ENCODE measurements at regions not wholly inside any gene's neighbourhood (a gene's known extent, or its start where the extent isn't known, plus 50 kb on each side); places are given as distances from the start of the nearest gene placed in this dataset.

- Mint-ChIP-seq H3K27me3 (peaks cover 21 to 30% of the 10 kb centered on the region in 2 donors), H3K4me3 (no peak overlapping the region), H3K4me1 (no peaks in the 10 kb centered on the region), H3K9me3 (no peaks in the 10 kb centered on the region), H3K36me3 (no peaks in the 10 kb centered on the region), H3K27ac (no peak overlapping the region)
- ATAC-seq (replicated peaks) (no peak), DNase-seq (no peak)
Measured at GRCh38 chr2:224281374-224281773, 120.5 kb downstream of the FAM124B start.

GRCh38 chr2:224278531-224278930 is 123.4 kb downstream of the FAM124B start:
- Mint-ChIP-seq H3K9me3 (no peaks in the 10 kb centered on the region), H3K27ac (no peak overlapping the region), H3K27me3 (peaks cover 23 to 36% of the 10 kb centered on the region in 2 donors), H3K36me3 (no peaks in the 10 kb centered on the region), H3K4me1 (no peaks in the 10 kb centered on the region), H3K4me3 (no peak overlapping the region)
- ATAC-seq (replicated peaks) (no peak), DNase-seq (no peak)

GRCh38 chr2:224276251-224276650 is 125.7 kb downstream of the FAM124B start:
- Mint-ChIP-seq H3K27me3 (peaks cover 21 to 27% of the 10 kb centered on the region in 2 donors), H3K9me3 (no peaks in the 10 kb centered on the region), H3K36me3 (no peaks in the 10 kb centered on the region), H3K27ac (no peak overlapping the region), H3K4me3 (no peak overlapping the region), H3K4me1 (no peaks in the 10 kb centered on the region)
- DNase-seq (no peak), ATAC-seq (replicated peaks) (no peak)

- no peak overlapping the region for H3K4me3 Mint-ChIP-seq
- H3K4me1 Mint-ChIP-seq = no peaks in the 10 kb centered on the region
- H3K27ac Mint-ChIP-seq = no peak overlapping the region
- ATAC-seq (replicated peaks) (no peak), DNase-seq (no peak)
- H3K9me3 Mint-ChIP-seq = no peaks in the 10 kb centered on the region
- H3K27me3 Mint-ChIP-seq = peaks cover 7 to 25% of the 10 kb centered on the region in 2 donors
- H3K36me3 Mint-ChIP-seq = no peaks in the 10 kb centered on the region
Measured at GRCh38 chr2:224272237-224272910, 129.5 kb downstream of the FAM124B start.

- DNase-seq (no peak), ATAC-seq (replicated peaks) (no peak)
- Mint-ChIP-seq H3K36me3 (no peaks in the 10 kb centered on the region), H3K4me3 (no peak overlapping the region), H3K27me3 (peaks cover 7 to 25% of the 10 kb centered on the region in 2 donors), H3K9me3 (no peaks in the 10 kb centered on the region), H3K27ac (no peak overlapping the region), H3K4me1 (no peaks in the 10 kb centered on the region)
Measured at GRCh38 chr2:224271617-224272236, 130.2 kb downstream of the FAM124B start.

GRCh38 chr2:224268441-224268840 is 133.5 kb downstream of the FAM124B start:
- no peak for DNase-seq
- H3K36me3 Mint-ChIP-seq = no peaks in the 10 kb centered on the region
- H3K27me3 Mint-ChIP-seq = peaks cover 12 to 22% of the 10 kb centered on the region in 2 donors
- ATAC-seq (replicated peaks) = no peak
- no peak overlapping the region for H3K27ac Mint-ChIP-seq
- no peaks in the 10 kb centered on the region for H3K4me1 Mint-ChIP-seq
- H3K9me3 Mint-ChIP-seq = no peaks in the 10 kb centered on the region
- H3K4me3 Mint-ChIP-seq = no peak overlapping the region

GRCh38 chr2:224264259-224264658 is 137.6 kb downstream of the FAM124B start:
- ATAC-seq (replicated peaks) (no peak), DNase-seq (no peak)
- H3K4me1 Mint-ChIP-seq = peaks cover 0 to 2% of the 10 kb centered on the region in 2 donors
- no peaks in the 10 kb centered on the region for H3K9me3 Mint-ChIP-seq
- H3K27me3 Mint-ChIP-seq = peaks cover 27% of the 10 kb centered on the region in 2 donors
- no peak overlapping the region for H3K4me3 Mint-ChIP-seq
- H3K27ac Mint-ChIP-seq = no peak overlapping the region
- no peaks in the 10 kb centered on the region for H3K36me3 Mint-ChIP-seq

- peaks cover 0 to 2% of the 10 kb centered on the region in 2 donors for H3K4me1 Mint-ChIP-seq
- peaks cover 31 to 32% of the 10 kb centered on the region in 2 donors for H3K27me3 Mint-ChIP-seq
- H3K4me3 Mint-ChIP-seq = no peak overlapping the region
- DNase-seq = no peak
- H3K27ac Mint-ChIP-seq = no peak overlapping the region
- H3K36me3 Mint-ChIP-seq = no peaks in the 10 kb centered on the region
- no peak for ATAC-seq (replicated peaks)
- no peaks in the 10 kb centered on the region for H3K9me3 Mint-ChIP-seq
Measured at GRCh38 chr2:224263571-224264043, 138.3 kb downstream of the FAM124B start.

- H3K27ac Mint-ChIP-seq = no peak overlapping the region
- H3K9me3 Mint-ChIP-seq = no peaks in the 10 kb centered on the region
- DNase-seq = no peak
- peaks cover 28 to 37% of the 10 kb centered on the region in 2 donors for H3K27me3 Mint-ChIP-seq
- no peak for ATAC-seq (replicated peaks)
- H3K4me3 Mint-ChIP-seq = no peak overlapping the region
- no peaks in the 10 kb centered on the region for H3K36me3 Mint-ChIP-seq
- H3K4me1 Mint-ChIP-seq = peaks cover 0 to 2% of the 10 kb centered on the region in 2 donors
Measured at GRCh38 chr2:224261326-224261725, 140.6 kb downstream of the FAM124B start.

- ATAC-seq (replicated peaks) (no peak), DNase-seq (no peak)
- Mint-ChIP-seq H3K4me1 (peaks cover 0 to 2% of the 10 kb centered on the region in 2 donors), H3K36me3 (no peaks in the 10 kb centered on the region), H3K9me3 (no peaks in the 10 kb centered on the region), H3K4me3 (no peak overlapping the region), H3K27me3 (peaks cover 24 to 34% of the 10 kb centered on the region in 2 donors), H3K27ac (no peak overlapping the region)
Measured at GRCh38 chr2:224260372-224261020, 141.4 kb downstream of the FAM124B start.

GRCh38 chr2:224259831-224260230 is 142.1 kb downstream of the FAM124B start:
- Mint-ChIP-seq H3K27me3 (peaks cover 21 to 28% of the 10 kb centered on the region in 2 donors), H3K27ac (no peak overlapping the region), H3K4me1 (peaks cover 0 to 2% of the 10 kb centered on the region in 2 donors), H3K9me3 (no peaks in the 10 kb centered on the region), H3K4me3 (no peak overlapping the region), H3K36me3 (no peaks in the 10 kb centered on the region)
- ATAC-seq (replicated peaks) (no peak), DNase-seq (no peak)

- Mint-ChIP-seq H3K9me3 (no peaks in the 10 kb centered on the region), H3K36me3 (no peaks in the 10 kb centered on the region), H3K4me1 (peaks cover 0 to 2% of the 10 kb centered on the region in 2 donors), H3K4me3 (no peak overlapping the region), H3K27ac (no peak overlapping the region), H3K27me3 (peaks cover 26 to 28% of the 10 kb centered on the region in 2 donors)
- DNase-seq = no peak
- no peak for ATAC-seq (replicated peaks)
Measured at GRCh38 chr2:224258059-224258458, 143.8 kb downstream of the FAM124B start.

GRCh38 chr2:224257156-224257555 is 144.8 kb downstream of the FAM124B start:
- Mint-ChIP-seq H3K27me3 (peaks cover 22 to 26% of the 10 kb centered on the region in 2 donors), H3K27ac (no peak overlapping the region), H3K36me3 (no peaks in the 10 kb centered on the region), H3K4me1 (peaks cover 0 to 2% of the 10 kb centered on the region in 2 donors), H3K9me3 (no peaks in the 10 kb centered on the region), H3K4me3 (no peak overlapping the region)
- no peak for ATAC-seq (replicated peaks)
- no peak for DNase-seq

GRCh38 chr2:224253464-224253863 is 148.4 kb downstream of the FAM124B start:
- H3K4me3 Mint-ChIP-seq = no peak overlapping the region
- peaks cover 12 to 13% of the 10 kb centered on the region in 2 donors for H3K27me3 Mint-ChIP-seq
- H3K4me1 Mint-ChIP-seq = no peaks in the 10 kb centered on the region
- ATAC-seq (replicated peaks) (no peak), DNase-seq (no peak)
- H3K27ac Mint-ChIP-seq = no peak overlapping the region
- H3K36me3 Mint-ChIP-seq = no peaks in the 10 kb centered on the region
- H3K9me3 Mint-ChIP-seq = no peaks in the 10 kb centered on the region

GRCh38 chr2:224252631-224253030 is 149.3 kb downstream of the FAM124B start:
- Mint-ChIP-seq H3K4me3 (no peak overlapping the region), H3K27me3 (peaks cover 12 to 13% of the 10 kb centered on the region in 2 donors), H3K27ac (no peak overlapping the region), H3K9me3 (no peaks in the 10 kb centered on the region), H3K36me3 (no peaks in the 10 kb centered on the region), H3K4me1 (no peaks in the 10 kb centered on the region)
- ATAC-seq (replicated peaks) (no peak), DNase-seq (no peak)
